Loucy (cell line): ENCODE measurements at regions not wholly inside any gene's neighbourhood (a gene's known extent, or its start where the extent isn't known, plus 50 kb on each side); places are given as distances from the start of the nearest gene placed in this dataset.

Experiments used
- H2AFZ ChIP-seq: fragments of 200-600 bp; sonication (generic); 2 replicates; pipeline ENCODE4 v1.6.0; 2016; ENCODE audit warnings: antibody characterized with exemption, mild to moderate bottlenecking, low read length, moderate library complexity
- H3F3A ChIP-seq: fragments of 200-600 bp; 2 replicates; pipeline ENCODE4 v1.6.0; 2016; ENCODE audit warnings: antibody characterized with exemption, low read depth, mild to moderate bottlenecking
- H3K27me3 ChIP-seq: fragments of 200-600 bp; sonication (generic); 2 replicates; pipeline ENCODE4 v1.6.1; 2014; ENCODE audit warnings: low read length, mild to moderate bottlenecking; ENCODE audit not compliant: insufficient read depth, poor library complexity, severe bottlenecking
- H3K36me3 ChIP-seq: fragments of 200-600 bp; sonication (generic); 2 replicates; pipeline ENCODE4 v1.6.1; 2016; ENCODE audit warnings: low read length; ENCODE audit not compliant: insufficient read depth
- H3K4me1 ChIP-seq: fragments of 200-600 bp; sonication (generic); 2 replicates; pipeline ENCODE4 v1.5.1; 2014; ENCODE audit warnings: low read length, mild to moderate bottlenecking; ENCODE audit not compliant: insufficient read depth, poor library complexity, severe bottlenecking
- H3K4me2 ChIP-seq: fragments of 200-600 bp; sonication (generic); 2 replicates; pipeline ENCODE4 v1.6.0; 2014; ENCODE audit warnings: antibody characterized with exemption, low read length, low read depth, mild to moderate bottlenecking; ENCODE audit not compliant: poor library complexity, severe bottlenecking
- H3K4me3 ChIP-seq: fragments of 200-600 bp; sonication (generic); 2 replicates; pipeline ENCODE4 v1.5.1; 2014; ENCODE audit warnings: low read length, mild to moderate bottlenecking, mixed read lengths; ENCODE audit not compliant: poor library complexity, severe bottlenecking
- H3K79me2 ChIP-seq: fragments of 200-600 bp; sonication (generic); 2 replicates; pipeline ENCODE4 v1.6.1; 2014; ENCODE audit warnings: low read length; ENCODE audit not compliant: insufficient read depth
- H3K9ac ChIP-seq: fragments of 200-600 bp; sonication (generic); 2 replicates; pipeline ENCODE4 v1.6.0; 2014; ENCODE audit warnings: mild to moderate bottlenecking, low read depth, low read length, moderate library complexity; ENCODE audit not compliant: poor library complexity, severe bottlenecking
- H3K9me2 ChIP-seq: fragments of 200-600 bp; sonication (generic); replicated peaks from 2 replicates; pipeline ENCODE4 v1.6.1; 2016; ENCODE audit warnings: low read depth, low read length, mixed read lengths
- H3K9me3 ChIP-seq: fragments of 200-600 bp; sonication (generic); 2 replicates; pipeline ENCODE4 v1.6.1; 2014; ENCODE audit warnings: mild to moderate bottlenecking, antibody characterized with exemption, low read length, low read depth; ENCODE audit not compliant: insufficient read depth
- H4K20me1 ChIP-seq: fragments of 200-600 bp; sonication (generic); 2 replicates; pipeline ENCODE4 v1.6.0; 2014; ENCODE audit warnings: antibody characterized with exemption, low read length, mild to moderate bottlenecking; ENCODE audit not compliant: insufficient read depth, poor library complexity, severe bottlenecking
- CTCF ChIP-seq: fragments of 200-600 bp; sonication (generic); conservative IDR thresholded peaks from 2 replicates; pipeline ENCODE4 v1.5.1; 2014; ENCODE audit warnings: mild to moderate bottlenecking, antibody characterized with exemption, low read length
- EZH2phosphoT487 ChIP-seq: fragments of 200-600 bp; IDR thresholded peaks from 2 replicates; pipeline ENCODE4 v1.6.1; 2018; ENCODE audit warnings: antibody characterized with exemption, mild to moderate bottlenecking, moderate library complexity, borderline replicate concordance

- Histone ChIP-seq H3F3A (no peaks in the 10 kb centered on the region), H4K20me1 (no peaks in the 10 kb centered on the region), H3K4me2 (no peak overlapping the region), H2AFZ (no peak overlapping the region), H3K9me2 (no peaks in the 10 kb centered on the region), H3K9me3 (no peaks in the 10 kb centered on the region), H3K4me1 (no peaks in the 10 kb centered on the region), H3K4me3 (no peak overlapping the region), H3K27me3 (no peaks in the 10 kb centered on the region), H3K79me2 (no peaks in the 10 kb centered on the region), H3K36me3 (no peaks in the 10 kb centered on the region), H3K9ac (no peak overlapping the region)
- TF ChIP-seq EZH2phosphoT487, result no peak
- TF ChIP-seq CTCF, result no peak
Measured at GRCh38 chr14:97368900-97369564, 571.9 kb downstream of the VRK1 start.

GRCh38 chr14:97369901-97370300, 572.7 kb downstream of the VRK1 start:
- H3K4me1 ChIP-seq, result no peaks in the 10 kb centered on the region
- no peaks in the 10 kb centered on the region for H4K20me1 ChIP-seq
- H3K36me3 ChIP-seq, result no peaks in the 10 kb centered on the region
- no peak overlapping the region for H3K4me3 ChIP-seq
- H3K27me3 ChIP-seq, result no peaks in the 10 kb centered on the region
- H3K9me3 ChIP-seq, result no peaks in the 10 kb centered on the region
- TF ChIP-seq CTCF, result no peak
- TF ChIP-seq EZH2phosphoT487, result no peak
- no peaks in the 10 kb centered on the region for H3K79me2 ChIP-seq
- H3K9me2 ChIP-seq, result no peaks in the 10 kb centered on the region
- no peak overlapping the region for H3K4me2 ChIP-seq
- no peaks in the 10 kb centered on the region for H3F3A ChIP-seq
- no peak overlapping the region for H3K9ac ChIP-seq
- H2AFZ ChIP-seq, result no peak overlapping the region

- Histone ChIP-seq H3K9me3 (no peaks in the 10 kb centered on the region), H3K27me3 (no peaks in the 10 kb centered on the region), H3K9me2 (no peaks in the 10 kb centered on the region), H3K4me3 (no peak overlapping the region), H3K36me3 (no peaks in the 10 kb centered on the region), H4K20me1 (no peaks in the 10 kb centered on the region), H3K4me1 (peaks cover 7% of the 10 kb centered on the region), H3K79me2 (no peaks in the 10 kb centered on the region), H3F3A (no peaks in the 10 kb centered on the region), H2AFZ (no peak overlapping the region), H3K9ac (no peak overlapping the region), H3K4me2 (no peak overlapping the region)
- no peak for TF ChIP-seq EZH2phosphoT487
- no peak for TF ChIP-seq CTCF
Measured at GRCh38 chr14:97376310-97376709, 579.1 kb downstream of the VRK1 start.
